Neural cell (in vitro differentiated cells): ENCODE measurements at regions not wholly inside any gene's neighbourhood (a gene's known extent, or its start where the extent isn't known, plus 50 kb on each side); places are given as distances from the start of the nearest gene placed in this dataset.

Source experiments
- CTCF ChIP-seq: fragments of 450-650 bp; IDR thresholded peaks from 2 replicates; pipeline ENCODE4 v1.5.1; 2014; ENCODE audit warnings: antibody characterized with exemption, mild to moderate bottlenecking, moderate library complexity; ENCODE audit not compliant: poor library complexity, severe bottlenecking
- POLR2AphosphoS5 ChIP-seq: IDR thresholded peaks from 2 replicates; pipeline ENCODE4 v1.6.1; 2012
- TAF1 ChIP-seq: IDR thresholded peaks from 2 replicates; pipeline ENCODE4 v1.6.1; 2012; ENCODE audit warnings: low read depth

DNA sequence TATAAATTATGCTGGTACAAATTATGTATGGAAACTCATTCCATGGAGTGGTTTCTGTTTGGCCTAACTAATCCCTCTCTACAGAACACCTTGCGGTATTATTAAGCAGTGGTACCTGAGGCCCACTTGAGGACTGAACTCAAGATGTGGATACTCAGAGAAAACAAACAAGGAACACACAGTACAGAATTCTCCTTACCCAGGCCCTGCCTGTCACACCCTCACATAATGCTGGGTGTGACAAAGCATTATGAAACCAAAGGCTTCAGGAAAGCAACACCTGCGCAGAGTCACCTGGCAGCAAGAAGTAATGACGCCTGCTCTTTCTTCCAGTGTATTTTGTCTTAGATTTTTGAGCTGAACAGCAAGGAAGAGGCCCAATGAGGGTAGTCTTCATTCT lies 264.7 kb downstream of the PAX3 start:
- TF ChIP-seq CTCF (no peak), POLR2AphosphoS5 (no peak), TAF1 (no peak)
